COLO668 (cell line): ENCODE measurements at regions not wholly inside any gene's neighbourhood (a gene's known extent, or its start where the extent isn't known, plus 50 kb on each side); places are given as distances from the start of the nearest gene placed in this dataset.
"Not testable (repeated sequence)": the region's sequence is repeated elsewhere in the genome, so short reads cannot be mapped to it uniquely, and the experiment has no call there.

Experiments used
- DNase-seq: peaks from one replicate; lab custom pipeline; 2025; ENCODE audit not compliant: unreplicated experiment; lab: John Stamatoyannopoulos, UW

DNA sequence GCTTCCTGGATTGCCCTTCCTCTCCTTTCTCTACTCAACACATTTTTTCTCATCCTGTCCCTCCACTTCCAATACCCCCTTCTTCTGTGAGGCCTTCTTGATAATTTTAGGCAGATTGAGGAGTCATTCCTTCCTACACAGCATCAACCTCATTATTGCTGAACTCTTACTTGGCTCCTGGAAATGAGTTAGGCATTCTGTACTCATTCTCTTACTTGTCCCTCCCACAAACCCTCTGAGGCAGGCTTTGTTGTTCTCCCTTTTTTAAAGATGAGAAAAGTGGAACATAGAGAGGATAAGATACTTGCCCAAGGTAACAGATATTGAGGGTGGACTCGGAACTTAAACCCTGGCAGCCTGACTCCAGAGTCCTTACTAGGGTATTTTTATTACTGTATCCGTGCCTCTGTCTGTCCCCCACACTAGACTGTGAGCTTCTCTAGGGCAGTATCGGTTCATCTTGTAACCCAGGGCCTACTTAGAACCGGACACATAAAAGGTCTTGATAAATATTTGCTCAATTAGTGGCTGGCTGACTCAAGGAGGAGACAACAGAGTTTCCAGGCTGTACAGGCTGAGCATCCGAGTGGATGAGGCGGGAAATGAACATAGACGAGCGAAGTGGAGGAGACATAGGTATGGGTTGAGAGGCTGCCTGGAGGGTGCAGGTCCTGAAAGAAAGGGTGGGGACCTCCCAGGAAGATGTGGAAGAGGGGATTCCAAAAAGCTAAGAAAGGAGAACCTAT lies 148.7 kb upstream of the ATP2B2 start:
- DNase-seq = no peak

DNA sequence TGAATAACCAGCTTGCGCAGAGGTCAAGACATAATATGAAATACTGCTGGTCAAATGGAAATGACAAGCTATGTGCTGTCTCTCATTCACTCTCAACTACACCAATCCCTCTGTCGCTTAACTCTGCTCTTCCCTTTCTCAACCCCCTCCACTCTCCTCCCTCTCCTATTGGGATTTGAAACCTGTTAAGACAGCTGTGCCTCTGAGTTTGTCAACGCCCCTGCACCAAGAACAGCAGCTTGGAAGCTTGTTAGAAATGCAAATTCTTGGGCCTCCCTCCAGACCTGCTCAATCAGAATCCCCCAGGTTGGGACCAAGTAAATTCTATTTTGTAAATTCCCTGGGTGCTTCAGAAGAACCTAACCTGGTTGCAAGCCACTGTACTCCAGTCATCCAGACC lies 149.7 kb upstream of the ATP2B2 start:
- DNase-seq = no peak

GRCh38 chr3:10657339-10657738 lies 152.0 kb upstream of the ATP2B2 start:
- DNase-seq = not testable (repeated sequence)

- DNase-seq = no peak
Observed at GRCh38 chr3:10665592-10665991, 150.4 kb upstream of the SLC6A11 start.

GRCh38 chr3:10666621-10667020 lies 149.4 kb upstream of the SLC6A11 start:
- DNase-seq = peak; percentile 3

GRCh38 chr3:10667269-10667668 lies 148.8 kb upstream of the SLC6A11 start:
- DNase-seq = no peak

GRCh38 chr3:10667901-10668476 lies 148.0 kb upstream of the SLC6A11 start:
- no peak for DNase-seq

DNA sequence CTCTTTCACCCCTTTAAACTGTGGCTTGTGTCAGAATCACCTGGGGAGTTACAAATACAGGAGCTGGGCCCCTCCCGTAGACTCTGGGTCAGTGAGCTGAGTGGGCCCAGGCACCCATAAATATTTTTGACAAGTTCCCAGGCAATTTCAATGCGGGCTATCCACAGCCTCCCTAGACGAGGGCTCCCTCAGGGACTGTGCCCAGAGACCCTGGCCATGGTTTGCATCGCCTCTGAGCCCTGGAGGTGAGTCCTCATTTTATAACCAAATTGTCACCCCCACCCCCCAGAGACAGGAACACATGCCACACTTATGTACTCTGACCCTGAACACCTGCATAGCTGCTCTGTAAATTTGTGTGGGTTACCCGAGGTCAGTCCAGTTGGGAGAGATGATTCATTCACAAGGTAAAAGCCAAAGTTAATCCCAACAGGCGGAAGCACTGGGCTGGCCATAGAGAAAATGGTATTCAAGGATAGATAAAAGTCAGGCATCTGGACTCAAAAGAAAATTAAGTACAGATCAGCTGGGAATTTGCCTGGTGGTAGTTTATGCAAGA lies 146.5 kb upstream of the SLC6A11 start:
- DNase-seq = no peak

DNA sequence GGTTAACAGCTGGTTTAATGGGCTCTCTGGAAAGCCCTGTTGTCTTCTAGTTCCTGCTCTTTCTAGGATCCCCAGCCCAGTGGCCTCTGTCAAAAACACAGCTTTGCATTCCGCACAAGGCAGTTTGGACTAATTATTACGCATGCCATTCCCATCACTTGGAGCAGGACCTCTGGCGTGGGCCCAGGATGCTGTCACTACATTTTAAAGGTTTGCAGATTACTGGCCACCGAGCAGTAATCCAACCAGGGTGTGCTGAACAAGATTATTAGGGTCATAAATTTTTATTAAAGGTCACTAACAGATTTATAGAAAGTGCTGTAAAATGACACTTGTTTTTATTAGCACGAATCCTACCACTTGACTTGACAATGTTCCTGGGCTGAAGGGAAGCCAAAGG lies 143.6 kb upstream of the SLC6A11 start:
- no peak for DNase-seq

GRCh38 chr3:10674578-10674977 lies 141.4 kb upstream of the SLC6A11 start:
- no peak for DNase-seq

- no peak for DNase-seq
Observed at GRCh38 chr3:10676905-10677304, 139.1 kb upstream of the SLC6A11 start.

GRCh38 chr3:10678796-10679376 lies 137.1 kb upstream of the SLC6A11 start:
- no peak for DNase-seq

- DNase-seq = no peak
Observed at GRCh38 chr3:10680796-10681195, 135.2 kb upstream of the SLC6A11 start.

DNA sequence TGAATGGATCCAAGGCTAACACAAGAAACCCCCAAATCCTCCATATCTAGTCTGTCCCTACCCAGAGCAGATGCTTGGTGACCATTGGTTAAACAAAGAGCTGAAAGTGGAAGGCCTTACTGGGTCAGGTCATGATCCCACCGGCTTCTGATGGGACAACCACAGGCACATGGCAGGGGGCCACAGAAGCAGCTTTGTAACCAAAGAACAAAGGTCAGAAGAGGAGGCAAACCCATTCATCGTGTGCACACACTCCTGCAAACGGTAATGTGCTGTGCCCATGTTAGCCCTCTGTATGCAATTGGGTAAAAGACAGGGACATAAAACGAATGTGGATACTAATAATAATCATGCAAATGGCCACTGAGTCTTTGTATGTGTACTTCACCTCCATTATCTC lies 133.3 kb upstream of the SLC6A11 start:
- DNase-seq = no peak

GRCh38 chr3:10683106-10683505 lies 132.9 kb upstream of the SLC6A11 start:
- DNase-seq = no peak

- DNase-seq = no peak
Observed at GRCh38 chr3:10688126-10688525, 127.9 kb upstream of the SLC6A11 start.

DNA sequence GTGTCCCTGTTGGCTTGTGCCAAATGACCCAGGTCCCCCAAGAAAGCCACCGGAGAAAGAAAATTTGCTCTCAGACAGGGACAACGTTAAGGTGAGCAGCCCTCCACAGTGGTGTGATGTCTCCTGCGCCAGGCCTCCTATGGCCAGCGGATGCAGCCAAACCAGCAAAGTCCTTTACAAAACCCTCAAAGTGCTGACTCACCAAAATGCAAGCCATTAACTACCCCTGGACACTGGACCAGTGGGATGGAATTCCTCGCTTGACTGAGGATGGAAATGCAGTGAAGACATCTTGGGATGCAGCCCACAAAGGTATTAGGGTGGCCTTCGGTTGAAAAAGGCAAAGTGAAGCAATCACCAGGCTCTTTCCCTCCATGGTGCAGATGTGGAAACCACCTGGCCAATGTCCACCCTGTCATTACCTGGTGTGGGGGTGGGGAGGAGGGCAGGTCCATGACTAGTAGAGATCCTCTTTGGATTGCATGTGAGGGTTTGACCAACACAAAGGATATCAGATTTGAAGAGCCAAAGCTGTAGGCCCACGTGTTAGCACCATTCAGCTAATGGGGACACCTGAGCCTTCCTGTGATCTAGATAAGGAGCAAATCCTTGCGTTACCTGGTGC lies 127.4 kb upstream of the SLC6A11 start:
- no peak for DNase-seq

DNA sequence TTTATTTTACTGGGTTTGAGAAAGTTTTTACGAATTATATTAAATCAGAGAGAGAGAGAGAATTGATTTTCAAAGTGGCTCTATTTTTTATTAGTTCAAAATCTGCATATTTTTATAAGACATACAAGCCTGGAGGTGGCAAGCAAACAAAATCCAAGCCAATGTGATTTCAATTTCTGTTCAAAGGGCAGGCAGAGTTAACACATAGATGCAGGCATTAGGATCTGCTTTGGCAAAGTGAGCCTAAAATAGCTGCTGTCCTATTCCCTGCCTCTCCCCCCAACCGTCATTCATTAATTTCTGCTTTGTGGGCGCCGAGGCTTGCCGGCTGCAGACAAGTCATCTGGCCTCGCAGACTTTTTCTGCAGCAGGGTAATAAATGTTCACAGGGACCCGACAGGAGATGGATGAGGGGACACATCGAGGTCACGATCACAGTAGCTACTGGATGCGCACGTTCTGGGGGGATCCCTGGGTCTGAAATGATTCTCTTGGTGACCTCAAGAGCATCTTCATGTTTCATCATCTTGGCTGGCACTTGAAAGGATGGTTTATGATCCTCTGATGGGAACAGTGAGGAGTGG lies 123.9 kb upstream of the SLC6A11 start:
- no peak for DNase-seq

- DNase-seq = no peak
Observed at GRCh38 chr3:10693457-10693856, 122.6 kb upstream of the SLC6A11 start.

- no peak for DNase-seq
Observed at GRCh38 chr3:10694179-10694578, 121.8 kb upstream of the SLC6A11 start.

DNA sequence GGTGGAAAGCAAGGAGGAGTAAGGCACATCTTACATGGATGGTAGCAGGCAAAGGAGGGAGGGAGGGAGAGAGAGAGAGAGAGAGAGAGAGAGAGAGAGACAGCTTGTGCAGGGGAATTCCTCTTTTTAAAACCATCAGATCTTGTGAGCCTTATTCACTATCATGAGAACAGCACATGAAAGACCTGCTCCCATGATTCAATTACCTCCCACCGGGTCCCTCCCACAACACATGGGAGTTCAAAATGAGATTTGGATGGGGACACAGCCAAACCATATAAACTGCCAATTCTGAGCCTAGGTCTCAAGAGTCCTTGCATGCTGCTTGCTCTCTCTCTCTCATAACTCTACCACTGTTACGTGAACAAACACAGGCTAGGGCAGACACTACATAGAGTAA lies 120.8 kb upstream of the SLC6A11 start:
- DNase-seq = not testable (repeated sequence)
